IMR-90 (cell line): ENCODE measurements at regions not wholly inside any gene's neighbourhood (a gene's known extent, or its start where the extent isn't known, plus 50 kb on each side); places are given as distances from the start of the nearest gene placed in this dataset.

Source experiments
- CHD1 ChIP-seq: IDR thresholded peaks from 2 replicates; pipeline ENCODE4 v1.6.1; 2012; ENCODE audit warnings: low read depth, low read length, improper control_type of control experiment
- TF ChIP-seq, protein P1 (sequence below): conservative IDR thresholded peaks from 2 replicates; pipeline ENCODE4 v1.5.1; 2012; ENCODE audit warnings: mild to moderate bottlenecking, low read depth, low read length, improper control_type of control experiment

DNA sequence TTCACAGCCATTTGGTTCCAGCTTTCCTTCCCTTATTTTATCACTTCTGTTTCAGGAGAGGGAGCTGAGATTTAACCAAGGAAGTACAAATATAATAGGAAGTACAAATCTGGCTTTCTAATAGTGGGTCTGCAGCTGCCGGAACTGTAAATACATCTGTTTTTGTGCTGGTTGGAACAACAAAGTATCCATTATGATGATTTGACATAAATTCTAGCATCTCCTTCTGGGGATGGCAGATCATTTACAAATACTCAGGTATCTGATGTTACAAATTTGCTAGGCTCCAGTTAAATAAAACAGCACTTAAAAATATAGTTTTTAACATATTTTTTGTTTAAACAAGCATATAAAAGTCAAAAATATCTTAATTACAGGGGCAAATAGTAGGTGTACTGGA lies 131.3 kb upstream of the SMIM21 start:
- TF ChIP-seq, protein P1, sequence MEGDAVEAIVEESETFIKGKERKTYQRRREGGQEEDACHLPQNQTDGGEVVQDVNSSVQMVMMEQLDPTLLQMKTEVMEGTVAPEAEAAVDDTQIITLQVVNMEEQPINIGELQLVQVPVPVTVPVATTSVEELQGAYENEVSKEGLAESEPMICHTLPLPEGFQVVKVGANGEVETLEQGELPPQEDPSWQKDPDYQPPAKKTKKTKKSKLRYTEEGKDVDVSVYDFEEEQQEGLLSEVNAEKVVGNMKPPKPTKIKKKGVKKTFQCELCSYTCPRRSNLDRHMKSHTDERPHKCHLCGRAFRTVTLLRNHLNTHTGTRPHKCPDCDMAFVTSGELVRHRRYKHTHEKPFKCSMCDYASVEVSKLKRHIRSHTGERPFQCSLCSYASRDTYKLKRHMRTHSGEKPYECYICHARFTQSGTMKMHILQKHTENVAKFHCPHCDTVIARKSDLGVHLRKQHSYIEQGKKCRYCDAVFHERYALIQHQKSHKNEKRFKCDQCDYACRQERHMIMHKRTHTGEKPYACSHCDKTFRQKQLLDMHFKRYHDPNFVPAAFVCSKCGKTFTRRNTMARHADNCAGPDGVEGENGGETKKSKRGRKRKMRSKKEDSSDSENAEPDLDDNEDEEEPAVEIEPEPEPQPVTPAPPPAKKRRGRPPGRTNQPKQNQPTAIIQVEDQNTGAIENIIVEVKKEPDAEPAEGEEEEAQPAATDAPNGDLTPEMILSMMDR = no peak
- no peak for TF ChIP-seq CHD1
